ENCODE measurements at regions not wholly inside any gene's neighbourhood (a gene's known extent, or its start where the extent isn't known, plus 50 kb on each side); places are given as distances from the start of the nearest gene placed in this dataset.

- DNase-seq (ENCODE audit: low spot score, unreplicated experiment), result no peak
- Mint-ChIP-seq H3K36me3 (ENCODE audit: insufficient read depth) (no peaks in the 10 kb centered on the region), H3K4me3 (ENCODE audit: low read depth) (no peak overlapping the region), H3K27me3 (no peaks in the 10 kb centered on the region), H3K27ac (no peak overlapping the region), H3K4me1 (ENCODE audit: low read depth) (peaks cover 5% of the 10 kb centered on the region), H3K9me3 (ENCODE audit: low read depth) (no peaks in the 10 kb centered on the region)
- TF ChIP-seq, protein P1, sequence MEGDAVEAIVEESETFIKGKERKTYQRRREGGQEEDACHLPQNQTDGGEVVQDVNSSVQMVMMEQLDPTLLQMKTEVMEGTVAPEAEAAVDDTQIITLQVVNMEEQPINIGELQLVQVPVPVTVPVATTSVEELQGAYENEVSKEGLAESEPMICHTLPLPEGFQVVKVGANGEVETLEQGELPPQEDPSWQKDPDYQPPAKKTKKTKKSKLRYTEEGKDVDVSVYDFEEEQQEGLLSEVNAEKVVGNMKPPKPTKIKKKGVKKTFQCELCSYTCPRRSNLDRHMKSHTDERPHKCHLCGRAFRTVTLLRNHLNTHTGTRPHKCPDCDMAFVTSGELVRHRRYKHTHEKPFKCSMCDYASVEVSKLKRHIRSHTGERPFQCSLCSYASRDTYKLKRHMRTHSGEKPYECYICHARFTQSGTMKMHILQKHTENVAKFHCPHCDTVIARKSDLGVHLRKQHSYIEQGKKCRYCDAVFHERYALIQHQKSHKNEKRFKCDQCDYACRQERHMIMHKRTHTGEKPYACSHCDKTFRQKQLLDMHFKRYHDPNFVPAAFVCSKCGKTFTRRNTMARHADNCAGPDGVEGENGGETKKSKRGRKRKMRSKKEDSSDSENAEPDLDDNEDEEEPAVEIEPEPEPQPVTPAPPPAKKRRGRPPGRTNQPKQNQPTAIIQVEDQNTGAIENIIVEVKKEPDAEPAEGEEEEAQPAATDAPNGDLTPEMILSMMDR (IDR thresholded peaks at IDR 0.05; ENCODE audit: unreplicated experiment), result no peak
Observed at GRCh38 chr9:16344343-16344742, 526.1 kb downstream of the BNC2 start.

- H3K27me3 Mint-ChIP-seq, result no peaks in the 10 kb centered on the region
- no peak overlapping the region for H3K27ac Mint-ChIP-seq
- TF ChIP-seq, protein P1 (IDR thresholded peaks at IDR 0.05; ENCODE audit: unreplicated experiment), result no peak
- no peaks in the 10 kb centered on the region for H3K9me3 Mint-ChIP-seq (ENCODE audit: low read depth)
- H3K4me3 Mint-ChIP-seq (ENCODE audit: low read depth), result no peak overlapping the region
- no peaks in the 10 kb centered on the region for H3K36me3 Mint-ChIP-seq (ENCODE audit: insufficient read depth)
- peaks cover 9% of the 10 kb centered on the region for H3K4me1 Mint-ChIP-seq (ENCODE audit: low read depth)
- no peak for DNase-seq (ENCODE audit: low spot score, unreplicated experiment)
Observed at GRCh38 chr9:16345902-16346301, 524.6 kb downstream of the BNC2 start.

GRCh38 chr9:16347886-16348285 lies 522.6 kb downstream of the BNC2 start:
- peaks cover 11% of the 10 kb centered on the region for H3K4me1 Mint-ChIP-seq (ENCODE audit: low read depth)
- no peaks in the 10 kb centered on the region for H3K36me3 Mint-ChIP-seq (ENCODE audit: insufficient read depth)
- TF ChIP-seq, protein P1 (IDR thresholded peaks at IDR 0.05; ENCODE audit: unreplicated experiment), result no peak
- no peaks in the 10 kb centered on the region for H3K9me3 Mint-ChIP-seq (ENCODE audit: low read depth)
- no peaks in the 10 kb centered on the region for H3K27me3 Mint-ChIP-seq
- no peak for DNase-seq (ENCODE audit: low spot score, unreplicated experiment)
- H3K4me3 Mint-ChIP-seq (ENCODE audit: low read depth), result no peak overlapping the region
- H3K27ac Mint-ChIP-seq, result no peak overlapping the region

DNA sequence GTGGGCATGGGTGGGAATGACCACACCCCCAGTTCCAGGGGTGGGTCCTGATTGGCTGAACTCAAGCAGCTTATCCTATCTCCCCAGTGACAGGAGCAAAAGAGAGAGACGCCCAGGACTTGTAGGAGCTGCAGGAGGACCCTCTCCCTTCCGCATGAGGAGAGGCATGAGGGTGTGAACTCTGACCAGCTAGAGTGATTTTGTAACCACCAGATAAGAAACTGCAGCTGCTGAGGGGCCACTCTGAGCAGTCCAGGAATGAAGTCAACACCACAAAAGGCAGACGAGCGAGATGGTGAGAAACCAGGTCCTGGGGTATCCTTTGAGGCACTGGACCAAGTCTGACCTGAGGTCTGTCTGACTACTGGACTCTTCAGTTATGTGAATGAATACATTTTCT lies 521.9 kb downstream of the BNC2 start:
- Mint-ChIP-seq H3K27ac (no peak overlapping the region), H3K27me3 (no peaks in the 10 kb centered on the region), H3K4me1 (ENCODE audit: low read depth) (peaks cover 11% of the 10 kb centered on the region), H3K4me3 (ENCODE audit: low read depth) (no peak overlapping the region), H3K36me3 (ENCODE audit: insufficient read depth) (no peaks in the 10 kb centered on the region), H3K9me3 (ENCODE audit: low read depth) (no peaks in the 10 kb centered on the region)
- TF ChIP-seq, protein P1 (IDR thresholded peaks at IDR 0.05; ENCODE audit: unreplicated experiment), result no peak
- DNase-seq (ENCODE audit: low spot score, unreplicated experiment), result no peak

- peaks cover 11% of the 10 kb centered on the region for H3K4me1 Mint-ChIP-seq (ENCODE audit: low read depth)
- H3K27me3 Mint-ChIP-seq, result peaks cover 5% of the 10 kb centered on the region
- DNase-seq (ENCODE audit: low spot score, unreplicated experiment), result no peak
- no peaks in the 10 kb centered on the region for H3K36me3 Mint-ChIP-seq (ENCODE audit: insufficient read depth)
- no peak overlapping the region for H3K4me3 Mint-ChIP-seq (ENCODE audit: low read depth)
- H3K9me3 Mint-ChIP-seq (ENCODE audit: low read depth), result no peaks in the 10 kb centered on the region
- TF ChIP-seq, protein P1 (IDR thresholded peaks at IDR 0.05; ENCODE audit: unreplicated experiment), result no peak
- no peak overlapping the region for H3K27ac Mint-ChIP-seq
Observed at GRCh38 chr9:16352251-16352650, 518.2 kb downstream of the BNC2 start.
